ENCODE measurements at regions not wholly inside any gene's neighbourhood (a gene's known extent, or its start where the extent isn't known, plus 50 kb on each side); places are given as distances from the start of the nearest gene placed in this dataset.
"Not testable (repeated sequence)": the region's sequence is repeated elsewhere in the genome, so short reads cannot be mapped to it uniquely, and the experiment has no call there.

DNA sequence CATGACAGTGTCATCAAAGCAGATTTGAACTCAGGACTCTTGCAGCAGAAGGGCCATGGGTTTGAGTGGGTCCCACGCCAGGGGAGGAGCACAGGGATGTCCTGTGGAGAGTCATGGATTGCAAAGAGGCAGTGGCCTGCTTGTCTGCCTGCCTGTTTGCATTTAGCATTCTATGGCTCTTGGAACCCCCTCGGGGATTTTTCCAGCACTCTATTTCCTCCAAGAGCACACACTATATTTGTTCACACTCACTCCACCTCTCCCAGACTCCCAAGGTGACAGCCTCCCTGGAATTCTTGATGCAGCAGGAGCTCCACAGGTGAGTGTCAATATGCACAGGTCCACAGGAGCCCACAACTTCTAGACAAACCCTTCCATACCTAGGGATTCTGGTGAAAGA, 73.1 kb upstream of the LRRN2 start:
- H3K9me3 Mint-ChIP-seq: no peaks in the 10 kb centered on the region
- no peak overlapping the region for H3K4me3 Mint-ChIP-seq
- POLR2A ChIA-PET: no interaction called here
- DNase-seq: no peak
- no peaks in the 10 kb centered on the region for H3K36me3 Mint-ChIP-seq (ENCODE audit: low read depth)
- H3K4me1 Mint-ChIP-seq: peaks cover 8% of the 10 kb centered on the region
- no peak overlapping the region for H3K27ac Mint-ChIP-seq
- peaks cover 15% of the 10 kb centered on the region for H3K27me3 Mint-ChIP-seq
- CTCF ChIA-PET: interaction anchor here (3.0 kb wide), 1 partner anchor 12 kb away, joined by 17 read pairs; no protein-coding TSS in a partner anchor

DNA sequence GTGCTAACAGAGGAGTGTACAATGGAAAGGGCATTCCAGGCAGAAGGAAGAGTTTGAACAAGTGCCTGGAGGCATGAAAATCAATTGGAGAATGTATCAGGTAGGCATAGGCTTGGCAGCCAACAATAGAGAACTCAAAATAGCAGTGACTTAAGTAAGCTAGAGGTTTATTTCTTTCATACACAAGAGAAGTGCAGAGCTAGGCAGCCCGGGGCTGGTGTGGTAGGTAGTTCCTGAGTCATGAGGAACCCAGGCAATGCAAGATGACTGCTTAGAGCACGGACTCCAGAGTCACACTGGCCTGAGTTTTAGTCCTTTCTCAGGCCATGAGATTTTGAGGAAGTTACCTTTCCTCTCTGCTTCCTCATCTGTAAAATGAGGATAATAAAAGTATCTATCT, 74.8 kb upstream of the LRRN2 start:
- CTCF ChIA-PET: interaction anchor here (0.8 to 5.6 kb wide), 7 partner anchors 10 to 329 kb away, joined by 3 to 87 read pairs (median 4); no protein-coding TSS in a partner anchor
- POLR2A ChIA-PET: interaction anchor here (0.8 kb wide), 1 partner anchor 46 kb away, joined by 3 read pairs; no protein-coding TSS in a partner anchor
- no peak for DNase-seq
- Mint-ChIP-seq H3K4me1 (peaks cover 10% of the 10 kb centered on the region), H3K27me3 (peaks cover 18% of the 10 kb centered on the region), H3K9me3 (no peaks in the 10 kb centered on the region), H3K27ac (no peak overlapping the region), H3K4me3 (no peak overlapping the region), H3K36me3 (ENCODE audit: low read depth) (no peaks in the 10 kb centered on the region)

DNA sequence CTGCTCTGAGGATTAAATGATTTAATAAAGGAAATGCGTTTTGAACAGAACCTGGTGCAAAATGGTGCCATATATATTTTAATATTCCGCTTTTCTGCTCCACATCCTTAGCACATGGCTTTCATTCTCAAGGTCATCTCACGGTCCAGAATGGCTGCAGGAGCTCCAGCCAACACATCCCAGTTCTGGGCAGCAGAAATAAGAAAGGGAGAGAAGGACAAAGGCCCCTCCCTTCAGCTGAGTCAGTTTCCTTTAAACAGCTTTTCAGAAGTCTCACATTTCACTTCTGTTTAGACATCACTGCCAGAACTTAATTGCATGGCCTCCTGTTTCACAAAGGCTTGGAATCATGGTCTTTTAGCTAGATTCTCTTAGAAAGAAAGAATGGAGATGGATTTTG, 75.2 kb upstream of the LRRN2 start:
- Mint-ChIP-seq H3K4me1 (peaks cover 10% of the 10 kb centered on the region), H3K27ac (no peak overlapping the region), H3K36me3 (ENCODE audit: low read depth) (no peaks in the 10 kb centered on the region), H3K27me3 (peaks cover 22% of the 10 kb centered on the region), H3K9me3 (no peaks in the 10 kb centered on the region), H3K4me3 (no peak overlapping the region)
- CTCF ChIA-PET: interaction anchor here (1.1 to 5.6 kb wide), 7 partner anchors 10 to 329 kb away, joined by 3 to 87 read pairs (median 4); no protein-coding TSS in a partner anchor
- DNase-seq: no peak
- POLR2A ChIA-PET: no interaction called here

DNA sequence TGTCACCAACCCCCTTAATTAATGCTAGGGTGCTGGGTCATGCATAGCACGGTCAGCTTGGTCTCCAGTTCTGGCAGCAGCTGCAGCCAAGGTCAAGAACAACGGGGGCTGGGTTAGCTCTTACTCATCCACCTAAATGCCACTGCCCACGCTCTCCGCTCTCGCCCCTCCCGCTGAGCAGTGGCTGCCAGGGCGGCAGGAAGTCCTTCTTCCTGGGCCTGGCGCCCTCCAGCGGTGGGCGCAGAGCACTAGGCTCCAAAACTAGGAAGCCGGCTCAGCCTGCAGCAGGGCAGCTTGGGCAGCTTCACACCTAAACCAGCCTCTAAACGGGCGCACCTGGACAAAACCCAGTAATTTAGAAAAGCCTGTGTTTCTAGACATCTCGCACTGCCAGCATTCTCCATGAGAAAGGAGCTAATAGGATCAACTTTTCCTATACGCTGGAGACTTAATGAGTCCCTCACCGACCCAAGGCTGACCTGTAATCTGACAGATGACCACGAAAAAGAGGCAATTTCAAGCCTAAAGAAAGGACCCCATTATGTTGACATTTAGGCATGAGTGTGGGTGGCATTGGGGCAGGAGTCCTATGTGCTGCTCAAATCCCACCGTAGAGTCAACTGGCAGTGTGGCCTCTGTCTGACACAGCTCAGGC, 78.4 kb upstream of the LRRN2 start:
- CTCF ChIA-PET: interaction anchor here (0.7 to 5.6 kb wide), 31 partner anchors 8 to 333 kb away, joined by 3 to 87 read pairs (median 4); partner anchors contain the start of genes MDM4 and PIK3C2B
- DNase-seq: peak; percentile 77
- no peak overlapping the region for H3K27ac Mint-ChIP-seq
- no peak overlapping the region for H3K4me3 Mint-ChIP-seq
- POLR2A ChIA-PET: interaction anchor here (1.0 kb wide), 2 partner anchors 19 to 198 kb away, joined by 3 to 4 read pairs; no protein-coding TSS in a partner anchor
- peaks cover 41% of the 10 kb centered on the region for H3K27me3 Mint-ChIP-seq
- H3K4me1 Mint-ChIP-seq: peaks cover 10% of the 10 kb centered on the region
- no peaks in the 10 kb centered on the region for H3K9me3 Mint-ChIP-seq
- H3K36me3 Mint-ChIP-seq (ENCODE audit: low read depth): no peaks in the 10 kb centered on the region

DNA sequence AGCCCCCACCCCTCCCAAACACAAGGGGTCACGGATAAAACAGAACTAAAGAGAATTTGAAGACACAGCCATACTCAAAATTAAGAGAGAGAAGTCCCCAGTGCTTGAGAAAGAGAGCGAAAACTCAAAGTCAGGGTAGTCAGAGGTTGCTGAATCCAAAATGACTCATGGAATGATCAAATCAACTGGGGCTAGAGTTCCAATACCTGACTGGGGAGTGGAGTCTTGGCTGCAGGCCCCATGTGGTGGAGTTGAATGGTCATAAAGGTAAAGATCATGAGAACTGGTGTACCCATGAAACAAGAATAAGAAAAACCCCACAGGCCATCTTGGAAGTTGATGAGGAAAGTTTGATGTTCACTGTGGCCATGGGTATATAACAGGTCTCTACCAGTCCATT, 84.5 kb upstream of the LRRN2 start:
- POLR2A ChIA-PET: no interaction called here
- Mint-ChIP-seq H3K27me3 (peaks cover 59% of the 10 kb centered on the region), H3K27ac (no peak overlapping the region), H3K4me3 (no peak overlapping the region), H3K36me3 (ENCODE audit: low read depth) (no peaks in the 10 kb centered on the region), H3K4me1 (no peaks in the 10 kb centered on the region), H3K9me3 (no peaks in the 10 kb centered on the region)
- no peak for DNase-seq
- CTCF ChIA-PET: interaction anchor here (3.1 kb wide), 1 partner anchor 37 kb away, joined by 9 read pairs; no protein-coding TSS in a partner anchor

DNA sequence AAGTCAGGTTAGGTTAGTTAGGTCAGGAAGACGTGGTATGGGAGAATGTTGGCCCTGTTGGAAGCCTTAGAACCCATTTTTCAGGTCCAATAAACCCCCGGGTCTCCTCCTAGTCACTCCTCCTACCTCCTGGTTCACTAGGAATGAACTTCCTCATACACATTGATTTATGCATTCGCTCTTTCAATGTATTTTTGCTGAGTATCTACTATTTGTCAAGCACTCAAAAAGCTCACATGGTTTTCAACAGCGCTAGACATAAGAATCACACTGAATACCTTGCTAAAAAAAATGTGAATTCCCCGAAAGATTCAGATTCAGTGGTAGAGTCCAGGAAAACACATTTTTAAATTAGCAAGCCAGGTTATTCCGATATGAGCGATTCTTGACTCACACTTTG, 85.8 kb upstream of the LRRN2 start:
- H3K27me3 Mint-ChIP-seq: peaks cover 49% of the 10 kb centered on the region
- no peak overlapping the region for H3K27ac Mint-ChIP-seq
- H3K4me3 Mint-ChIP-seq: no peak overlapping the region
- CTCF ChIA-PET: interaction anchor here (1.2 to 3.1 kb wide), 3 partner anchors 8 to 36 kb away, joined by 4 to 9 read pairs (median 5); no protein-coding TSS in a partner anchor
- no peak for DNase-seq
- POLR2A ChIA-PET: no interaction called here
- no peaks in the 10 kb centered on the region for H3K4me1 Mint-ChIP-seq
- no peaks in the 10 kb centered on the region for H3K9me3 Mint-ChIP-seq
- no peaks in the 10 kb centered on the region for H3K36me3 Mint-ChIP-seq (ENCODE audit: low read depth)

DNA sequence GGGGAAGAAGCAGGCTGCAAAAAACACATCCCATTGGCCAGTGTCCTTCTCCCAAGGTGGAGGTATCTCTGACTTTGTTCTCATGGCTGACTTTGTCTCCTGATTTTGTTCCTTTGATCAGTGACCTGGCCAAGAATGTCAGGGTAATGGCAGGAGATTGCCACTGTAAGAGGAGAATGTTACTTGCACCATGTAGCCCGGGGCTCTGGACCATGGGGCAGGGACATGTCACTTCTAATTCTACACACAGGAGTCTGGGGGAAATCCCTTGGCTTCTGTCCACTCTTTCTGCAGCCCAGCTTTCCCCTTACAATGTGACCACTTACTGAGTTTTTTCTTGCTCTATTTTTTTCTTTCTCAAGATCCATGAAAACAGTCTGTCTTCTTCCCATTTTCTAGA, 87.7 kb upstream of the LRRN2 start:
- no peak for DNase-seq
- H3K4me3 Mint-ChIP-seq: no peak overlapping the region
- POLR2A ChIA-PET: no interaction called here
- peaks cover 41% of the 10 kb centered on the region for H3K27me3 Mint-ChIP-seq
- no peaks in the 10 kb centered on the region for H3K4me1 Mint-ChIP-seq
- CTCF ChIA-PET: interaction anchor here (1.1 kb wide), 1 partner anchor 9 kb away, joined by 5 read pairs; no protein-coding TSS in a partner anchor
- no peaks in the 10 kb centered on the region for H3K9me3 Mint-ChIP-seq
- no peaks in the 10 kb centered on the region for H3K36me3 Mint-ChIP-seq (ENCODE audit: low read depth)
- H3K27ac Mint-ChIP-seq: no peak overlapping the region

DNA sequence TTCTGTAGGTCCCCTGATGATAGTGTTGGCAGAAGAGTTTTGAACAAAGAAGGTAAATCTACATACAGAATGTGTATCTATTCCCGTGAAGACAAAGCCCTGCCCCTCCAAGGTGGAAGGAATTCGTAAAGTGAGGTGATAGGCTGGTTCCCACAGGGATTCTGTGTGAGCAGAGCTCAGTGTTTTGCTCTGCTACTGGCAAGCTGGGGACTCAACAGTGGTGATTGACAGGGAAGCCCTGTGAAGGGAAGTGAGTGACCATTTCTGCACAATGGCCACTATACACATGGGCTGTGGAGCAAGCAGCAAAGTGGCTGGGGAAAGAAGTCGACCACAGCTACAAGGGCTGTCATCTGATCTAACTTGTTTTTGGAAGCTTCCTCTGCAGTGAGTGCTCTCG, 90.0 kb upstream of the LRRN2 start:
- no peak for DNase-seq
- ChIA-PET POLR2A (no interaction called here), CTCF (interaction anchor here (1.0 to 1.4 kb wide), 3 partner anchors 14 to 31 kb away, joined by 3 to 4 read pairs (median 3); no protein-coding TSS in a partner anchor)
- Mint-ChIP-seq H3K4me1 (no peaks in the 10 kb centered on the region), H3K27me3 (peaks cover 32% of the 10 kb centered on the region), H3K9me3 (no peaks in the 10 kb centered on the region), H3K27ac (no peak overlapping the region), H3K36me3 (ENCODE audit: low read depth) (no peaks in the 10 kb centered on the region), H3K4me3 (no peak overlapping the region)

DNA sequence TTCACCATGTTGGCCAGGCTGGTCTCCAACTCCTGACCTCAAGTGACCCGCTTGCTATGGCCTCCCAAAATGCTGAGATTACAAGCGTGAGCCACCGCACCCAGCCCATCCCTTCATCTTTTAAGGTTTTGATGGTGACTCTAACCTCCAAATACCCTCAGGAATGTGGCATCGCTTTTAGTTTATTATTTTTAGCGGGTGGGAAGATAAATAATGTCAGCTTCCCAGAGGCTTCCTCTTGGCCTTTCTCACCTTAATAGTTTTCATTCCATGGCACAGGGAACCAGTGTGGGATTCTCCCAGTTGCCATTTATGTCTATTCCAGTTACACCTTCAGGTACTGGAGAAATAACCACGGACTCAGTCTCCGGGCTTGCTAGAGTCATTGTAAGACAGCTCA, 92.1 kb upstream of the LRRN2 start:
- CTCF ChIA-PET: interaction anchor here (1.7 kb wide), 1 partner anchor 29 kb away, joined by 4 read pairs; no protein-coding TSS in a partner anchor
- Mint-ChIP-seq H3K4me1 (no peaks in the 10 kb centered on the region), H3K27ac (no peak overlapping the region), H3K27me3 (peaks cover 38% of the 10 kb centered on the region), H3K36me3 (ENCODE audit: low read depth) (no peaks in the 10 kb centered on the region), H3K4me3 (no peak overlapping the region), H3K9me3 (no peaks in the 10 kb centered on the region)
- POLR2A ChIA-PET: no interaction called here
- DNase-seq: no peak

DNA sequence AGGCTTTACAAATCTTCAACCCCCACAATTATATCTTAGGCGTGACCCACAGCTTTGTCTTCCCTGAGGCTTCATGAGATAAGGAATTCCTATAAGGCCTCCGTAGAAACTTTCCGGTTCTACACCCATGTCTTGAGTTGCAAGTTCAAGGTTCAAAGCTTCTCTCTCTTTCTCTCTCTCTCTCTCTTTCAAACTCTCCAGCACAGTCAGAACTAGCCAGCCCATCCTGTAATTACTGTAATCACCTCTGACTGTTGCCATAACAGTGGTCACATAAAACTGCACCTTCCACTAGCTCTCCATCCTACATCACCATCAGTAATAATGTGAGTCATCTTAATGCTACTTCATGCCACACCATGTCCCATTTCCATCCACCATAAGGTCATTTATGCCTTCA, 90.0 kb upstream of the NFASC start:
- Mint-ChIP-seq H3K27ac (no peak overlapping the region), H3K27me3 (peaks cover 33% of the 10 kb centered on the region), H3K9me3 (no peaks in the 10 kb centered on the region), H3K4me1 (no peaks in the 10 kb centered on the region), H3K36me3 (ENCODE audit: low read depth) (no peaks in the 10 kb centered on the region), H3K4me3 (no peak overlapping the region)
- ChIA-PET CTCF (interaction anchor here (0.5 to 2.6 kb wide), 3 partner anchors 11 to 27 kb away, joined by 3 to 13 read pairs (median 13); no protein-coding TSS in a partner anchor), POLR2A (no interaction called here)
- DNase-seq: no peak

DNA sequence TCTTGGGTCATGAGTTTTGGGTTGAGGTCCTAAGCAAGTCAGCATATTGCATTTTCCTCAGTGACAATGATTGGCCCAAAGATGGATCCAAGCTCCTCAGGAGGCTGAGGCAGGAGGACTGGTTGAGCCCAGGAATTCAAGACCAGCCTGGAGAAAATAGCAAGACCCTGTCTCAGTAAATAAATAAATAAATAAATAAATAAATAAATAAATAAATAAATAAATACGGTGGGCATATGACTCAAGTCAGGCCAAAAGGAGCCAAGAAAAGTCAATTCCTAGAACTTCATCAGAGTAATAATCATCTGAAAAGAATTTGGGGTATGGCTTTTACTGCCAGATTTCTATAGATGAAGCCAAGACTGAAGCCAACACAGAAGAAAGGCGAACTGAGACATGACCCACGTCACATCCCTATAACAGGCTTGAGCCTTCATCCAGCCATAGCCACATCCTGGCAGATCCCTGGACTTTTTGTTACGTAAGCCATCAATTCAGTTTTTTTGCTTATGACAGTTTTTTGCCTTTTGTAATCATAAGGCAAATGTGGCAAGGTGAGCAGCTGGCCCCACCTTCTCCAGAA, 88.5 kb upstream of the NFASC start:
- ChIA-PET CTCF (interaction anchor here (2.2 to 2.6 kb wide), 2 partner anchors 10 to 18 kb away, joined by 13 read pairs; no protein-coding TSS in a partner anchor), POLR2A (no interaction called here)
- Mint-ChIP-seq H3K27me3 (peaks cover 40% of the 10 kb centered on the region), H3K27ac (no peak overlapping the region), H3K4me3 (no peak overlapping the region), H3K36me3 (ENCODE audit: low read depth) (no peaks in the 10 kb centered on the region), H3K4me1 (no peaks in the 10 kb centered on the region), H3K9me3 (no peaks in the 10 kb centered on the region)
- no peak for DNase-seq

DNA sequence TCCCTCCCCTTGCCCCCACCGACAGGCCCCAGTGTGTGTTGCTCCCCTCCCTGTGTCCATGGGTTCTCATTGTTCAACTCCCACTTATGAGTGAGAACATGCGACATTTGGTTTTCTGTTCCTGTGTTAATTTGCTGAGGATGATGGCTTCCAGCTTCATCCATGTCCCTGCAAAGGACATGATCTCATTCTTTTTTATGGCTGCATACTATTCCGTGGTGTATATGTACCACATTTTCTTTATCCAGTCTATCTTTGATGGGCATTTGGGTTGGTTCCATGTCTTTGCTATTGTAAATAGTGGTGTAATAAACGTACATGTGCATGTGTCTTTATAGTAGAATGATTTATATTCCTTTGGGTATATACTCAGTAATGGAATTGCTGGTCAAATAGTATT, 85.6 kb upstream of the NFASC start:
- H3K27me3 Mint-ChIP-seq: peaks cover 46% of the 10 kb centered on the region
- CTCF ChIA-PET: interaction anchor here (1.1 kb wide), 2 partner anchors 22 kb away, joined by 3 to 7 read pairs; no protein-coding TSS in a partner anchor
- POLR2A ChIA-PET: not testable (repeated sequence)

DNA sequence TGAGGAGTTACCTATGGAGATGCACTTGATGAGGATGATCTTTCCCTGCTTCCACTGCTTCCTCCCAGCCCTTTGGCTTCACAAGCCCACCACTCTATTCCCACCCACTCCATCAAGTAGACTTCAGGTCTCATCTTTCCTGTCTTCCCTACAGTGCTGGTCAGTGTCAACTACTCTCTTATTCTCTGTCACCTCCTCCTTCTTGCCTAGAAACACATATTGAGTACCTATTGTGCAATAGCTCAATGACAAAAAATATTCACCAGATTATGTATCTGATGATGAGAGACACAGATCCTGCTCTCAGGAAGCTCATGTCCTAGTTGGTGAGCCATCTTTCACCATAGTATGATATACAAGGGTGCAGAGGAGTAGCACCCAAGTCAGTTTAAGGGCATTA, 82.2 kb upstream of the NFASC start:
- Mint-ChIP-seq H3K4me3 (no peak overlapping the region), H3K9me3 (no peaks in the 10 kb centered on the region), H3K27ac (no peak overlapping the region), H3K4me1 (no peaks in the 10 kb centered on the region), H3K27me3 (peaks cover 43% of the 10 kb centered on the region), H3K36me3 (ENCODE audit: low read depth) (no peaks in the 10 kb centered on the region)
- CTCF ChIA-PET: interaction anchor here (1.3 to 2.1 kb wide), 2 partner anchors 19 to 25 kb away, joined by 3 to 14 read pairs; no protein-coding TSS in a partner anchor
- no peak for DNase-seq
- POLR2A ChIA-PET: no interaction called here

More for the DNA sequence above, 85.6 kb upstream of the NFASC start:
- not testable (repeated sequence) for H3K27ac Mint-ChIP-seq; H3K4me3 Mint-ChIP-seq; DNase-seq; H3K36me3 Mint-ChIP-seq (ENCODE audit: low read depth); H3K9me3 Mint-ChIP-seq; H3K4me1 Mint-ChIP-seq

All from activated CD4-positive, alpha-beta memory T cell treated with anti-CD3 and anti-CD28 coated beads, Interleukin-2, amount 10 ng/mL, durations not matched to agents 7 days and 5 days (primary cell).